ENCODE measurements at regions not wholly inside any gene's neighbourhood (a gene's known extent, or its start where the extent isn't known, plus 50 kb on each side); places are given as distances from the start of the nearest gene placed in this dataset.

DNA sequence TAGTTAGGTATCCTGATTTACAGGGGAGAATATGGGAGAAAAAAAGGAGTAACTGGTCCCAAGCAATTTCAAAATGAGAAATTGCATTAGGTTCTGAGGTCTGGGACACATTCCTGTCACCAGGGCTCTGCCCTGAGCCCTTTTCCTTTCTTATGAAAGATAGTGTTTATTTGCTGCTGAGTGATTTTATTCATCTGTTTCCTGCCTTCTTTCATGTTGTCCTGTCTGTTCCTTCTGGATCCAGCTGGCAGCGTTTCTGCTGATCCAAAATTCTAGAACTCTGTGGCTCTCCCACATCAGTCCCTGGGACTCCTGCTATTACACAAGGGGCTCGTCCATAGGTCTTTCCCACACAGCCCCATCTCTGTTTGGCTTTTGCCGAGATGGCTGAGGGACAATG, 519.1 kb upstream of the SALL3 start:
- Histone ChIP-seq H3K4me3 (no peak overlapping the region), H3K4me1 (no peaks in the 10 kb centered on the region), H3K36me3 (no peaks in the 10 kb centered on the region), H3K27me3 (no peaks in the 10 kb centered on the region), H3K9me3 (peaks cover 3% of the 10 kb centered on the region), H3K27ac (no peak overlapping the region)
- TF ChIP-seq CTCF (IDR thresholded peaks at IDR 0.05) (no peak), POLR2A (IDR thresholded peaks at IDR 0.05) (no peak), POLR2AphosphoS5 (IDR thresholded peaks at IDR 0.05; ENCODE audit: insufficient read depth in 1 of 2, low read depth in 1 of 2) (no peak)
- DNase-seq (ENCODE audit: extremely low spot score in 2 of 2) = no peak
- intact Hi-C loops (cut with DNase I) = no loop called here

GRCh38 chr18:78473563-78473962, 506.1 kb upstream of the SALL3 start:
- no peak overlapping the region for H3K27ac ChIP-seq
- H3K9me3 ChIP-seq = no peaks in the 10 kb centered on the region
- TF ChIP-seq POLR2AphosphoS5 (IDR thresholded peaks at IDR 0.05; ENCODE audit: insufficient read depth in 1 of 2, low read depth in 1 of 2) (no peak), CTCF (IDR thresholded peaks at IDR 0.05) (no peak), POLR2A (IDR thresholded peaks at IDR 0.05) (no peak)
- intact Hi-C loops (cut with DNase I) = no loop called here
- H3K4me1 ChIP-seq = no peaks in the 10 kb centered on the region
- DNase-seq (ENCODE audit: extremely low spot score in 2 of 2) = no peak
- H3K27me3 ChIP-seq = no peaks in the 10 kb centered on the region
- H3K36me3 ChIP-seq = no peaks in the 10 kb centered on the region
- H3K4me3 ChIP-seq = no peak overlapping the region

DNA sequence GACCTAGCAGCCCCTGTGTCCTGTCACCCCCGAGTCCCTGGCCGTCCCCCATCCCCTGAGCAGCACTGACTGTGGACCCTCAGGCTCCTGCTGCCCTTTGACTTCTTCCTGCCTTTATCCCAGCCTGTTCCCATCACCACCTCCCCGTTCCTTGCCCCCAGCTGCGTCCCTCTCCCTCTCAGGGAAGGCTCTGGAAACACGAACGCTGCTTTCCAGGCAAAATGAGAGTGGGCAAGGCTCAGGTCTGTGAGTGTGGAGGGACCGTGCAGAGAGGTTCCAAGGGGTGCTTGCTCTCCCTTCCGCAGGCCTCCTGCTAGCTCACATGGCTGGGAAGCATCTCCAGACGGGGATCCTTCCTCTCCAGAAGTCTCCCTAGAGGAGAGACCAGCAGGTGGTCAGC, 501.8 kb upstream of the SALL3 start:
- no peaks in the 10 kb centered on the region for H3K4me1 ChIP-seq
- H3K4me3 ChIP-seq = no peak overlapping the region
- no peak for TF ChIP-seq POLR2AphosphoS5 (IDR thresholded peaks at IDR 0.05; ENCODE audit: insufficient read depth in 1 of 2, low read depth in 1 of 2)
- TF ChIP-seq POLR2A (IDR thresholded peaks at IDR 0.05) = no peak
- TF ChIP-seq CTCF (IDR thresholded peaks at IDR 0.05) = no peak
- no peaks in the 10 kb centered on the region for H3K36me3 ChIP-seq
- H3K9me3 ChIP-seq = no peaks in the 10 kb centered on the region
- intact Hi-C loops (cut with DNase I) = no loop called here
- H3K27ac ChIP-seq = no peak overlapping the region
- no peak for DNase-seq (ENCODE audit: extremely low spot score in 2 of 2)
- H3K27me3 ChIP-seq = no peaks in the 10 kb centered on the region

GRCh38 chr18:78479443-78479842, 500.2 kb upstream of the SALL3 start:
- H3K27ac ChIP-seq = no peak overlapping the region
- no peak overlapping the region for H3K4me3 ChIP-seq
- H3K27me3 ChIP-seq = no peaks in the 10 kb centered on the region
- intact Hi-C loops (cut with DNase I) = no loop called here
- H3K36me3 ChIP-seq = no peaks in the 10 kb centered on the region
- no peak for DNase-seq (ENCODE audit: extremely low spot score in 2 of 2)
- no peak for TF ChIP-seq POLR2A (IDR thresholded peaks at IDR 0.05)
- no peak for TF ChIP-seq CTCF (IDR thresholded peaks at IDR 0.05)
- no peak for TF ChIP-seq POLR2AphosphoS5 (IDR thresholded peaks at IDR 0.05; ENCODE audit: insufficient read depth in 1 of 2, low read depth in 1 of 2)
- no peaks in the 10 kb centered on the region for H3K4me1 ChIP-seq
- H3K9me3 ChIP-seq = no peaks in the 10 kb centered on the region

DNA sequence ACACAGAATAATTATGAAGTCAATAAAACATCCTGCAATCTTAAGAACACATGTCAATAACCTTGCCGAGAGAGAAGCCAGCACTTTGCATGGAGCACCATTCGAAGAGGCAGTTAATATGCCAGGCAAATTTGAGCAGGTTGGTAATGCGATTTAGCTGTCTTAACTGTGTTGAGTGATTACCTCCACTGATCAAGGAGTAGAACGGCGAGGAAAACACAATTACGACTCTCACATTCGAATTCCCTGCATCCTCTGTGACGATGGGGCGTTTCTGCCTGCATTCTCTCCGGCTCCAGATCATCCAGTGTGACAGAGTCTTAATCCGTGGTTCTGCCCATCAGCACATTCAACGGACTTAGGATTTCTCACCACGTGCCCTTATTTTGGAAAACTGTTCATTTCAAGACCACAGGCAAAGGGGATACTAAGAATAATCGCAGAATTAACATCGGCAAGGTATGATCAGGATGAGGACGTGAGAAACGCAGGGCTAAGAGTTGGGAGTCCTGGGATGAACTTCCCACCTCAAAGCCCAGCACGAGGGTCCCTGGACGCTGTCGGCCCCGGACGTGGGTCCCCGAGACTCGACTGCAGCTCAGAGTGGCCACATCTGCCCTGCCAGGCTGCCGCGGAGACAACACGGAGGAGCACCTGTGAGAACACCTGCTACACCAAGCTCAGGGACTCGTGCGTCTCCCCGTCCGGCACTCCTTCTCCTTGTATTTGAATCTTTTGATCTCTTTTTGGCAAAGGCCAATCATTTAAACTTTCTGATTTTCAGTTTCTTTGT, 499.2 kb upstream of the SALL3 start:
- H3K9me3 ChIP-seq = no peaks in the 10 kb centered on the region
- DNase-seq (ENCODE audit: extremely low spot score in 2 of 2) = no peak
- intact Hi-C loops (cut with DNase I) = no loop called here
- H3K4me3 ChIP-seq = no peak overlapping the region
- H3K27me3 ChIP-seq = no peaks in the 10 kb centered on the region
- H3K27ac ChIP-seq = no peak overlapping the region
- no peaks in the 10 kb centered on the region for H3K4me1 ChIP-seq
- no peak for TF ChIP-seq POLR2A (IDR thresholded peaks at IDR 0.05)
- no peak for TF ChIP-seq CTCF (IDR thresholded peaks at IDR 0.05)
- no peak for TF ChIP-seq POLR2AphosphoS5 (IDR thresholded peaks at IDR 0.05; ENCODE audit: insufficient read depth in 1 of 2, low read depth in 1 of 2)
- no peaks in the 10 kb centered on the region for H3K36me3 ChIP-seq

Measured in vagina (tissue), 2 donors.